Skeletal muscle cell (primary cell): ENCODE measurements at regions not wholly inside any gene's neighbourhood (a gene's known extent, or its start where the extent isn't known, plus 50 kb on each side); places are given as distances from the start of the nearest gene placed in this dataset.

Experiments used
- DNase-seq: peaks from one replicate; pipeline ENCODE4 v3.0.0-alpha.2; 2010; ENCODE audit warnings: low read depth
- H3K4me3 ChIP-seq: 2 replicates; pipeline ENCODE4 v1.5.1; 2011; ENCODE audit warnings: low read depth, mild to moderate bottlenecking, control low read depth, low read length, moderate library complexity

DNA sequence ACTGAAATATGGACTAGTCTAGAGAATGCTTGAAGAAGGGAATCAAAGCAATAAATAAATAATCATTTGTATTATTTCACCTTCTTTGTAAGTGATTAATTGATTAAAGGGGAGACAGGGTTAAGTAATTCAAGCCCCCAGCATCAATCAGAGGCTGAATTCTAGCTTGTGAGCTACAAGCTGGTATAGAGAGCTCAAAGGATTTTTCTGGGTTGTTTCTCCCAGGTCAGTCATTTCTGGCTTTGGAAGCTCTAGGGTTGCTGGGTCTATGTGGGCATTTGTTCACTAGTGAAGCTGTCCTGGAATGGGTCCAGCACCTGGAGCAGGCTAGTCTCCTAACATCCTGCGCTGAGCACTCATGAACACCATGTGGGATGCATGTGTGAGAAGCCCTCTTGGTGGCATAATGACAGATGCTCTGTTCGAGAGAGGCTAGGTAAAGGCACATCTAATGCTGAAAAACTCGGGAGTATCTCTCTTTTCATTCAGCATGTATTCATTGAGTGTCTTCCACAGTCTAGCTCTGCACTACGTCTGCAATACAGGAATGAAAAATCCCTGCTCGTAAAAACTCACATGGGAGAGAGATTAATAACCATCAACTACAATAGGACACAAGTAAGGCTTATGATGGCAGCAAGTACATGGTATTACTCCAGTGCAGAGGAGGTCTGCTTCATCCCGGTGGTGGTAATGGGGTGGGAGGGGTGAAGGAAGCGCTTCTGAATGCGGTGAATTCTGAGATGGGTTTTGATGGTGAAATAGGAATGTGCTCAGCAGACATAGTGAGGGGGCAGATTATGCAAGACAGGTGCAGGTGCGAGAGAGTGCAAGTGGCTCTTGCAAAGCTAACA is 68.0 kb upstream of the NRP1 start:
- no peak for DNase-seq
- no peak overlapping the region for H3K4me3 ChIP-seq

DNA sequence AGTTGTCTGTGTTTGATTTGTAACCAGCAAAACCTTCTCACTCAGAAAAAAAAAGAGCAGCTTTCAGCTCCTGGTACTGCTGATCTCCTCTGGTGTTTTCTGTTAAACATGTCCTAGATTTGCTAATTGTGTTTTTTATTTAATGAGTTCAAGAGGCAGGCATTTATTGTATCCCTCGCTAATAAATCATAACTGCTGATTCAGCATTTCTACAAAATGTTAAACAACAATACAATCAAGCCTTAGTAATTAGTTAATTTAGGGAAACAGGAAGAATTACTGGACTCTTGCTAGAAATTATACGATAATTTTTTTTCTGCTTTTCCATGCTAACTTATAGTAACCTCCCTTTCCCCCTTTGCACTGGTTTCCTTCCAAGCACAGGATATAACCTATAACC is 66.8 kb upstream of the NRP1 start:
- DNase-seq, result no peak
- H3K4me3 ChIP-seq, result no peak overlapping the region

DNA sequence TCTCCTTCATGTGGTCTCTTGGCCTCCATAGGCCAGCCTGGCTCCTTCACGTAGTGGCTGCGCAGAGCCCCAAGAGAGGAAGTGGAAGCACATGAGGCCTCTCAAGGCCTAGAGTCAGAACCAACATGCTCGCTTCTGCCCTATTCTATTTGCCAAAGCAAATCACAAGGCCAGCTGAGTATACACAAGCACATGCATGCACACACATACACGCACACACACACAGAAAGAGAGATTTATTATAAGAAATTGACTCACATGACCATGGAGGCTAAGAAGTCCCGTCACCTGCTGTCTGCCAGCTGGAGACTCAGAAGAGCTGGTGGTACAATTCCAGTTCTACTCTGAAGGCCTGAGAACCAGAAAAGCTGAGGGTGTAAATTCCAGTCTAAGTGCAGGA is 64.3 kb upstream of the NRP1 start:
- H3K4me3 ChIP-seq, result no peak overlapping the region
- no peak for DNase-seq

DNA sequence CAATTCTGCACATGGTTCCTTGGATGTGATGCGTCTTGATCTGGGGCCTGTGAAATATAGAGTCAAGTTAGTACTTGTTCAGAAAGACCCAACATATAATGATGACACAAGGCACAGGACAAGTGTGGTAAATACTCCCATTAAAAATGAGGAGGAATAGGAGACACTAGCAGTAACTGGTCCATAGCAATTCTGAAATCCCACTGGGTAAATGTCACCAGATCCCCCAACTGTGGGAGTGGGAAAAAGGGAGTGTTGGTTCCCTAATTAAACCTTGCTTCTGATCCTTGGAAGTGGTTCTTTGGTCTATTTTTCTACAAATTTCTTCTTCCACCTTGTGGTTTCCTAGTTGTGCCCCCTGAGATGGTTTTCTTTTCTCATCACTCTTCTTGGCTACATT is 62.5 kb upstream of the NRP1 start:
- no peak overlapping the region for H3K4me3 ChIP-seq
- DNase-seq, result no peak

DNA sequence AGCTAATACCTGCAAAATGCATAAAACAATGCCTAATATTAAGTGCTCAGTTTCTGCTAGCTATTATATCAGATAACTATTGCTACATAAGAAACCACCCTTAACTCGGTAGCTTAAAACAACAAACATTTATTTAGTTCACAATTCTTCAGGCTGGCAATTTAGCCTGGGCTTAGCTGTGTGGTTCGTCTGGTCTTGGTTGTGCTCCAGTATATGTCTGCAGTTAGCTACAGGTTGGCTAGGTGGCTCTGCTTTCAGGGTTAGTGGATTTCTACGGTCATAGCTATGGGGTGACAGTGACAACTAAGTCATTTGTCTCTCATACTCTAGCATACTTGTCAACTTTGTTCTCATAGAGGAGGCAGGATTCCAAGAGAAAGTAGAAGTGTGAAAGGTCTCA is 61.8 kb upstream of the NRP1 start:
- DNase-seq, result no peak
- no peak overlapping the region for H3K4me3 ChIP-seq

DNA sequence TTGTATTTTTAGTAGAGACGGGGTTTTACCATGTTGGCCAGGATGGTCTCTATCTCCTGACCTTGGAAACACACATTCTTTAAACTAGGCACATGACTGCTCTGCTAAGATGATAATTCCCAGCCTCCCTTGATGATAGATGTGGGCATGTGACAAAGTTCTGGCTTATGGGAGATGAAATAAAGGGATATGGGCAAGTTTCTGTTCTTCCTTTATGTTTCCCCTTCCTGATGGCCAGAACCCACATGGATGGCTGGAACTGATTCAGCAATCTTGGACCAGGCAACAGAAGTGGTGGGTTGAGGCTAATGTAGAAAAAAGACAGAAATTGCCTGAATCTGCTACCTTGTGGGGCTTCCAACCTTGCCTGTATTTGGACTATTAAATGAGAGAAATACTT is 60.7 kb upstream of the NRP1 start:
- H3K4me3 ChIP-seq, result no peak overlapping the region
- no peak for DNase-seq

DNA sequence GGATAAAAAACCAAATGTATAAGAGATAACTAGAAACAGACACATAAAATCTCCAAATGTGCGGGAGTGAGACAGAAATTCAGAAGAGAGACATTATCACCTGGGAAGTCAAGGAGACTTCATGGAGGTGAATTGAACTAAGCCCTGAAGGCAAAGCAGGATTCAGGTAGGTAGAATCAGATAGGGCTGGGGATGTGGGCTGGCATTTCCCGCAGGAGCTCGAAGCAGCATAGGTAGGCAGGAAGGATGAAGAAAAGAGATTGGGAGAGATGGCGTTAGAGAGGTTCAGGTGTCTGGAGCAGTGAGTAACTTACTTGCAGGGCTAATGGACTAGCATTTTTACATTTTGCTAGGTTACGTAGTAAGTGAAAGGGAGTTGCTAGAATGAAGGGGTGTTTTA is 58.2 kb upstream of the NRP1 start:
- H3K4me3 ChIP-seq, result no peak overlapping the region
- DNase-seq, result no peak

DNA sequence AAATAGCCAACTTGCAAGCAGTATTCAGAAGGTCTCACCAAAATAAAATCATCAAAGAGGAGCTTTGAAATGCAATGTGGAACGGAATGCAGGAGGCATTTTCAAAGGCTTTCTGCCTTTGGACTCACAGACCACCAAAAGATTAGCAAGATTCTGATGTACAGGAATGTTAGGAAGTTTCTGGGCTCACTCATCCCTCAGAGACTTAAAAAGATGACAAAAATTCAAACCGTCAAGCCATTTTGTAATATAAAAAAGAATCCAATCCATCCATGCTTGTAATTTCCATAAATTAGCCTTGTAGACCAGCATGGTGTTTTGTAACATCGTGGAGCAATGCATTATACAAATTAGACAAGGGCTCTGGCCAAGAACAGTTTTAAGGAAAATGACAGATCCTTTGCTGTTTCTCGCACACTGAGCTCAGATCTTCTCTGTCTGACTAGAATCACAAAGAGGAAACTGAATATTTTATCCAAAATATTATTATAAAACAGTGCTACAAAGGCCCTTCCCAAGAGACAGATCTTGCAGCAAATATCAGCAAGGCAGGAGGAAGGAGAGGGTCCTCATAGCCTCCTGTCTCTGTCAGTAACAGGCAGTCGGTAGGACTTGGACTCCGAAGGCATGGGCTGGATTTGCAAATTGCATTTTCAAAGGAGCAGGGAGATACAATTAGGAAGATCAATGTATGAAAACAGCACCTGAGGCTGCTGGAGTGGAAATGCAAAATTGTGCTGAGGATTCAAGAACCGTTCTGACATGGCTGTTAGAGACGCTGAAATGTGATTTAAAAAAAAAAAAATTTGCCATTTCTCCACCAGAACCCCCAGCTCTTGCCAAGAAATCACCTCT is 57.4 kb upstream of the NRP1 start:
- DNase-seq, result no peak
- H3K4me3 ChIP-seq, result no peak overlapping the region

DNA sequence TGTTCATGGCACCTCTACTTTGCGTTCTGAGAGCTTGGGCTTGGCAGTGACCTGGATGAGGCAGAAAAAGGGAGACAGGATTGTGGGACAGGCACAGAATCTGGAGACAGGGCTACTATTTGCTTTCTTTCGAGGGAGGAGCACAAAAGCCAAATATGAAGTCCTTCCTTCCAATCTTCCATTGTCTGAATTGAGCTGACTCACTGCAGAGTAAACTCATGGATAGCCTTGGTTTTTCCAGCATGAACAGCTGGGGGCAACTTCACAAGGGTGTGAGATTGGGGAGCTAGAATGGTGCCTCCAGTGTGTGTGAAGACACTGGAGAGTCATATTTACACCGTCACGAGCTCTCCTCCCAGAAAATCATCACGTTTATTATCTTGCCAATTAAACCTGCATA is 55.6 kb upstream of the NRP1 start:
- no peak overlapping the region for H3K4me3 ChIP-seq
- no peak for DNase-seq

DNA sequence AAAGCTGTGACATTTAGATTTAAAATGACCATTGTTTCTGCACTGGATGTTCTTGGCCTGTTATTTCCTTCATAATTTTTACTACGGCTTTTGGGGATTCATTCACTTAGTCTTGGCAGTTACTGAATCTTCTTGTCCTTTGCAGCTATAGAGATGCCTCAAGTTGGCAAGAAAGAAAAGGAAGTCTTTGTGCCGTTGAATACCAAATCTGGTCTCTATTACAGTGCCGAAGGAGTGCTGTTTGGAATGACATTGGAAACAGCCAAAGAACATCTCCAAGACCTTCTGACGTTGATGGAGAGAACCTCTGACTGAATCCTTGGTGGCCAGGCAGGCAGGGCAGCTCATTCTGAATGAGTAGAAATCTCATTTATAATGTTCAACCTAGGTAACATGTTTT is 54.3 kb upstream of the NRP1 start:
- no peak overlapping the region for H3K4me3 ChIP-seq
- no peak for DNase-seq

DNA sequence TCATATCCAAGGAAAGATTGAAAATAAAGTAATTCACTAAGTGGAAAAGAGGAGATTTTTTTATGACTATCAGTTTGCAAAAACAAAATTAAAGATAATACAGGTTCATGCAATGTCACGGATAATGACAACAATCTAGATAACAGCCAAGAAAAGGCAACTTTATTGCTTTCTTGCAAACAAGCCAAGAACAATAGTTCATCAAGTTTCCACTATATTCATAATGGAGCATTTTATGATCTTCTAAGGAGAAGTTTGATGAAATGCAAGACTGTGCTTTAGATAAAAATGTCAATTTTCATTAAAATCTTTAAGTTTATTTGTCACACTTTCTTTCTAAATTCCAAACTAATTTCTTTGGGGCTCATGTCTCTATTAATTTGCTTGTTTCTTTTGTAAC is 53.9 kb upstream of the NRP1 start:
- no peak overlapping the region for H3K4me3 ChIP-seq

DNA sequence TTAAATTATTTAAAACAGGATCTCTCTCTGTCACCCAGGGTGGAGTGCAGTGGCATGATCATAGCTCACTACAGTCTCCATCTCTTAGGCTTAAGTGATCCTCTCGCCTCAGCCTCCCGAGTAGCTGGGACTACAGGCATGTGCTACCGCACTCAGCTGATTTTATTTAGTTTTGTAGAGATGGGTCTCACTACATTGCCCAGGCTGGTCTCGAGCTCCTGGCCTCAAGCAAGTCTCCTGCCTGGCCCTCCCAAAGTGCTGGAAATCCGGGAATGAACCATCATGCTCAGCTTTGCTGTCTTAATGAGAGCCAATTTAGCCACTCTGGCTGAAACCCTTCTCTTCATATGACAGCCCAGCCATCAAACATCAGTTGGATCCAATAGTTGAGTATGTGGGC is 53.3 kb upstream of the NRP1 start:
- no peak for DNase-seq
- no peak overlapping the region for H3K4me3 ChIP-seq

More for the DNA sequence above, 53.9 kb upstream of the NRP1 start:
- no peak for DNase-seq

DNA sequence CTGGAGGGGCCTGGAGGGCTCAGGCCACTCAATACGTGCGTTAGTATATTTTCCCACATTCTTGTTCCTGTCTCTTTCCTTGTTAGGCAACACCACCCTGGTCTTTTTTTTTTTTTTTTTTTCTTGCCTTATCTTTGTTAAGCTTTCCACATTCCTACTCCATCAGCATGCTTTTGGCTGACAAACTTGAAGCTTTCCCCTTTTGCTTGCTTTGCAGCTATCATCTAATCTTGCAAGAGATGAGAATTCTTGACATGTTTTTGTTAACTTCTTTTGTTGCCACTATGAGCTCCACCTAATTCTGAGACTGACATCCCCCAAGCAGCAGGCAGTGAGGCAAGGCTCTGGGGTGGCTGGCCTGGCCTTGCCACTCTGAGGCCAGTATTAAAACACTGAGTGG is 52.5 kb upstream of the NRP1 start:
- DNase-seq, result no peak
- no peak overlapping the region for H3K4me3 ChIP-seq

DNA sequence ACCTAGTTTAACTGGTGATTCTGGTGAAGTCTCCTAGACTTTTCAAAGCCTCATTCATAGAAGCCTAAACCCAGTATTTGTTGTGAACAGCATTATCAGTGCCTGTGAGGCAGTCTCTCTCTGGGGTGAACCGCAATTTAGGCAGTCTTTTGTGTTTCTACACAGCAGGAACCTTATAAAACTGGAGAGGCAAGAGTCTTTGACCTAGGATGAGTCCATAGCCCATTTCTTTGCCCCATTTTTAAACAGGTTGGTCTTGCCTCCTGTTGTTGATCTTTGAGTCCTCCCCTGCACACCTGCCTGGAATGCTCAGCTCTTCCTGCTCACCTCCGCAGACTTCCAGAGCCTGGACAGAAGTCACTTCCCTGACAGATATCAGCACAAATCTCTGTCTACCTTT is 51.2 kb upstream of the NRP1 start:
- no peak for DNase-seq
- no peak overlapping the region for H3K4me3 ChIP-seq

DNA sequence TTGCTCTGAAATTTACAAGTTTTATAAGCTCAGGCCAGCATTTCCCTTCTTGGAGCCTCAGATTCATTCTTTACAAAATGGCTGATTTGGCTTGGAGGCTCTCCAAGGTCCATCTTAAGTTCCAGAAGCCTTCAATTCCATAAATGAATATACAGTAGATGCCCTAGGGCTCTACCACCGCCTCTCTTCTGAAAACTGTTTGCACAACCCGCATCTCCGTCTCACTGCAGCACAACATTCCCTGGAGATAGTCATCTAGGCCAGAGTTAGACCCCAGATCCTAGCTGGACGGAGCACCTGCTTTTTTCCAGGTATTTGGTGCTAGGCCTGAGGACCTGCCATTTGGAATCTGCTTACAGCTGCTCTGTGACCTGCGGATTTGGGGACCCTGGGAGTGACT is 50.5 kb upstream of the NRP1 start:
- H3K4me3 ChIP-seq, result no peak overlapping the region
- no peak for DNase-seq
